Suprapubic skin (tissue), 4 donors: ENCODE measurements at regions not wholly inside any gene's neighbourhood (a gene's known extent, or its start where the extent isn't known, plus 50 kb on each side); places are given as distances from the start of the nearest gene placed in this dataset.

Experiments
- POLR2A ChIP-seq, 2 donors: fragments of 450-650 bp; IDR thresholded peaks; one replicate each; pipeline ENCODE4 v1.6.1; 2017; ENCODE audit warnings: antibody characterized with exemption in 2 of 2, mild to moderate bottlenecking in 2 of 2, moderate library complexity in 2 of 2
- POLR2AphosphoS5 ChIP-seq, 3 donors: sonication (generic); formaldehyde crosslinking; IDR thresholded peaks; one replicate each; pipeline ENCODE4 v1.6.1; 2017; ENCODE audit warnings: antibody characterized with exemption in 3 of 3
- TF ChIP-seq, protein P1 (sequence below), 2 donors: fragments of 200-600 bp in 1 of 2; fragments of 450-650 bp in 1 of 2; sonication (generic) in 1 of 2; IDR thresholded peaks; one replicate each; pipeline ENCODE4 v1.5.1; 2016 to 2019; ENCODE audit warnings: antibody characterized with exemption in 2 of 2, mild to moderate bottlenecking in 1 of 2, moderate library complexity in 1 of 2

DNA sequence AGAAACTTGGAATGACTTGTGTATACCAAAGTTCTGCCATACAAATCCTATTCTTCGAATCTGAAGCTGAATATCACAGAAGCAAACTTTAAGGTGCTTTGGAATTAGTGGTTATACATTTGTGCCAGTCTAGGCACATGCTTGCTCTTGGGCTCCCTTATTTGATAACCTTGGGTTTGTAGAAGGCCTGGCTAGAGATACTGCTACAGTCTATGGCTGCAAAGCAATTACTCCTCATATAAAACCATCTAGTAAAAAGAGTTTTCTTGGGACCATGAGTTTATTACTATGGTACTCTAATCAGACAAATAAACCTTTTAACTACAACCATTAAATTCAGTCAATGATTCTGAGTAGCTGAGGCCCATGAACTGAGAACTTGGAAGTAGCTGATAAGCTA, 92.5 kb upstream of the SLC13A1 start:
- TF ChIP-seq, protein P1, sequence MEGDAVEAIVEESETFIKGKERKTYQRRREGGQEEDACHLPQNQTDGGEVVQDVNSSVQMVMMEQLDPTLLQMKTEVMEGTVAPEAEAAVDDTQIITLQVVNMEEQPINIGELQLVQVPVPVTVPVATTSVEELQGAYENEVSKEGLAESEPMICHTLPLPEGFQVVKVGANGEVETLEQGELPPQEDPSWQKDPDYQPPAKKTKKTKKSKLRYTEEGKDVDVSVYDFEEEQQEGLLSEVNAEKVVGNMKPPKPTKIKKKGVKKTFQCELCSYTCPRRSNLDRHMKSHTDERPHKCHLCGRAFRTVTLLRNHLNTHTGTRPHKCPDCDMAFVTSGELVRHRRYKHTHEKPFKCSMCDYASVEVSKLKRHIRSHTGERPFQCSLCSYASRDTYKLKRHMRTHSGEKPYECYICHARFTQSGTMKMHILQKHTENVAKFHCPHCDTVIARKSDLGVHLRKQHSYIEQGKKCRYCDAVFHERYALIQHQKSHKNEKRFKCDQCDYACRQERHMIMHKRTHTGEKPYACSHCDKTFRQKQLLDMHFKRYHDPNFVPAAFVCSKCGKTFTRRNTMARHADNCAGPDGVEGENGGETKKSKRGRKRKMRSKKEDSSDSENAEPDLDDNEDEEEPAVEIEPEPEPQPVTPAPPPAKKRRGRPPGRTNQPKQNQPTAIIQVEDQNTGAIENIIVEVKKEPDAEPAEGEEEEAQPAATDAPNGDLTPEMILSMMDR (IDR thresholded peaks at IDR 0.05), result no peak
- TF ChIP-seq POLR2A (IDR thresholded peaks at IDR 0.05) (no peak), POLR2AphosphoS5 (IDR thresholded peaks at IDR 0.05) (no peak)
